Prostate gland (tissue), 2 donors: ENCODE measurements at regions not wholly inside any gene's neighbourhood (a gene's known extent, or its start where the extent isn't known, plus 50 kb on each side); places are given as distances from the start of the nearest gene placed in this dataset.

Experiments
- CTCF ChIP-seq, 4 experiments: fragments of 200-600 bp in 2 of 4; fragments of 450-650 bp in 2 of 4; sonication (generic) in 2 of 4; IDR thresholded peaks; 1 replicate in 3 of 4; 2 replicates in 1 of 4; pipeline ENCODE4 v1.5.1; 2016 to 2019; ENCODE audit warnings: antibody characterized with exemption in 4 of 4, mild to moderate bottlenecking in 2 of 4, moderate library complexity in 2 of 4
- POLR2A ChIP-seq: fragments of 450-650 bp; IDR thresholded peaks from one replicate; pipeline ENCODE4 v1.6.1; 2016; ENCODE audit warnings: antibody characterized with exemption, mild to moderate bottlenecking

- TF ChIP-seq CTCF (IDR thresholded peaks at IDR 0.05) (no peak), POLR2A (no peak)
These were observed 113.8 kb upstream of the NKX1-1 start for GRCh38 chr4:1519787-1520661.
